ENCODE measurements at regions not wholly inside any gene's neighbourhood (a gene's known extent, or its start where the extent isn't known, plus 50 kb on each side); places are given as distances from the start of the nearest gene placed in this dataset.

- TF ChIP-seq CTCF (IDR thresholded peaks at IDR 0.05; ENCODE audit: poor library complexity, severe bottlenecking) = no peak
- TF ChIP-seq SMC3 (conservative IDR thresholded peaks at IDR 0.05; ENCODE audit: poor library complexity) = no peak
- no peak for TF ChIP-seq EP300 (conservative IDR thresholded peaks at IDR 0.05; ENCODE audit: poor library complexity, severe bottlenecking)
- no peak for TF ChIP-seq EZH2 (IDR thresholded peaks at IDR 0.05; ENCODE audit: borderline replicate concordance, insufficient read depth, low read length, poor library complexity, severe bottlenecking)
- TF ChIP-seq RAD21 (conservative IDR thresholded peaks at IDR 0.05) = no peak
- TF ChIP-seq REST (IDR thresholded peaks at IDR 0.05; ENCODE audit: borderline replicate concordance) = no peak
- no peak for TF ChIP-seq MXI1 (conservative IDR thresholded peaks at IDR 0.05; ENCODE audit: poor library complexity, severe bottlenecking)
- no peak for TF ChIP-seq POLR2AphosphoS5 (IDR thresholded peaks at IDR 0.05)
- TF ChIP-seq TAF1 (IDR thresholded peaks at IDR 0.05; ENCODE audit: low read depth) = no peak
Observed at GRCh38 chr3:25027650-25028049, 400.4 kb upstream of the RARB start.
